ENCODE measurements at regions not wholly inside any gene's neighbourhood (a gene's known extent, or its start where the extent isn't known, plus 50 kb on each side); places are given as distances from the start of the nearest gene placed in this dataset.
"Not testable (repeated sequence)": the region's sequence is repeated elsewhere in the genome, so short reads cannot be mapped to it uniquely, and the experiment has no call there.

DNA sequence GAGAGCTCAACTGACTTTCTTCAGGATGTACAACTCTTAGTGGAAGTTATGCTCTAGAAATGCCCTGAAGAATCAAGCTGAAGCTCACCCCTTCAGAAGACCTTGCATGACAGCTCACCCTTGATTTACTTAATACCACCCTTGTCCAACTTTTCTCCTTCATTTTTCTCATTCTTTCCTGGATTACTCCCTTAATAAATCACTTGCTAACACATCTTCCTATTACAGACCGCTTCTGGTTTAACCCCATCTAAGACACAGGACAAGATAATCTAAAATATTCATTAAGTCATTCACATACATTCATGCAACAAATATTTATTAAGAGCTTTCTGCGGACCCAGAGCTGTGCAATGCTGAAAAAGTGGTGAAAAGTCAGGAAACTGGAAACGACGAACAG is 630.7 kb upstream of the RORB start:
- DNase-seq: no peak

DNA sequence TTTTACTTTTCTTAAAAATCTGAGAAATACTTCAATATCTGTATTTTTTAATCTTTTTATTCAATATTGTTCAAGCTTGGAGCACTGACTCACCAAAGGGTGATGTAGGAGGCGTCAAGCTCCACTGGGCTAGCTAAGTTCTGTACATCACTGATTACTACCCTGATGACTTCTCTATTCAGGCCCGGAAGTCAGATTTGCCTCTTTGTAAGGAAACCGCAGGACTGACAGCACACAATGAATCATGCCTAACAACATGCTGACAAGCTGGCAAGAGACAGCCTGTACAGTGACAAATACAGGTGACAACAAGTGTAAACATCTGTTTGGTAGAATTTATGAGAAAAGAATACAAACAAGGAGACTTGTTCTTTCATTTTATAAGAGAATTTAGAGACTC is 627.9 kb upstream of the RORB start:
- peak; percentile 29 for DNase-seq

DNA sequence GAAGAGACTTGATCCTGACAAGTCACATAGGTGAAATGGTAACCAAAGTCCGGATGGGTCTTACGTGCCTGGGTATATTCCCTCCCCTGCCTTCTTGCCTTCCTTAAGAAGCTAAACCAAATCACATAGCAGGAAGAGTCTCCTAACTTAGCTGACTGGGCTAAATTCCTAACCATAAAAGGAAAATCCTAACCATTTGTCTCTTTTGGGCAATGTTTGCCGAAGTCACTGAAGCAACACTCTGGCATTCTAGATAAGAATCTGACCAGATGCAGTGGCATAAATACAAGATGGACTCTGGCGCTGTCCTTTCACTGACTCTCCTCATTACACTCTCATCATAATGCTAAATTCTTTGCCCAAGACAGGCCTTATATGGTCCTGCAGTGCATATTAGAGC is 625.5 kb upstream of the RORB start:
- DNase-seq: no peak

DNA sequence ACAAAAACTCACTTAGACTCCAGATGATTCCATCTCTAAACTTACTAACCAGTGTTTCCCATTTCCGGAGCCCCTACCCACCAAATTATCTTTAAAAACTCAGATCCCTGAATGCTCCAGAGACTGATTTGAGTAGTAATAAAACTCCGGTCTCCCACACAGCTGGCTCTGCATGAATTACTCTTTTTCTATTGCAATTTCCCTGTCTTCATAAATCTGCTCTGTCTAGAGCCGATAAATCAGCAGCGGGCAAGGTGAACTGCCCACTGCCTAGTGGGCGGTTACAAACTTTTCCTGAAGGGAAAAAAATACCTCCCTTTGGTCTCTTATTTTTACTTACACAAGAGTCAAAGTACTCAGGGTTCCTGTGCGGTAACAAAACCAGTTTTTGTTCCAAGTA is 624.4 kb upstream of the RORB start:
- DNase-seq: peak; percentile 57

DNA sequence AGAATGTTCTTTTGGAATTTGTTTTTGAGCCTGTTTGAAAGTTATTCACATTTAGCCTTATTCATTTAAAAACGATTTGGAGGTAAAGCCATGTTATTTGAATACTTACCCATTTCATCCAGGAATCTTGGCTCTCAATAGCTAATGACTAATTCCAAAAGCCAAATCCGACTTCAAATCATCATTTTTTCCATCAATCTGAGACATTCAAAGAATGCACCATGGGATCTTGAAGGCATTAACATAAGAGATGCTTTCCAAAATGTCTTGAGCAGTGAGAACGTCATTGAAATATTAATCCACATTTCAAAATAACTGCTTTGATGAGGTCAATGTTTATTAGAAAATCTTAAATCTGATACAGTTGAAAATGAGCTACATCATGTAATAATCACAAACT is 617.0 kb upstream of the RORB start:
- DNase-seq: no peak

DNA sequence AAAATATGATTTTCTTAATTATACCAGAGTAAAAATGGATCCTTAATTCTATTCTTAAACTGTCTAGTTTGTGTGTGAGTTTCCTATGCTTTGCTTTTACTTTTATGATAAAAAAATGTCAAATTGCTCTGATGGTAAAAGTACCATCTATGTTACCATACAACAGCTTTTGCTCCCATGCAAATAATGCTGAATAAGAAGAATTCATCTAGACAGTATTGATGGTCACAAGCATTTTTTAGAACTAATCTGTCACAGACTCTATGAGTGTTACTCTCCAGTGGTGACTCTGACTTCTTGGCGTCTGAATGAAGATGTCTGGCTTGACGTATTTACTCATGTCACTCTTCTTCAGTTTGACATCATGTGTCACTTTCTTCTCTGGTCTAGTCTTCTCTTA is 608.1 kb upstream of the RORB start:
- DNase-seq: no peak

DNA sequence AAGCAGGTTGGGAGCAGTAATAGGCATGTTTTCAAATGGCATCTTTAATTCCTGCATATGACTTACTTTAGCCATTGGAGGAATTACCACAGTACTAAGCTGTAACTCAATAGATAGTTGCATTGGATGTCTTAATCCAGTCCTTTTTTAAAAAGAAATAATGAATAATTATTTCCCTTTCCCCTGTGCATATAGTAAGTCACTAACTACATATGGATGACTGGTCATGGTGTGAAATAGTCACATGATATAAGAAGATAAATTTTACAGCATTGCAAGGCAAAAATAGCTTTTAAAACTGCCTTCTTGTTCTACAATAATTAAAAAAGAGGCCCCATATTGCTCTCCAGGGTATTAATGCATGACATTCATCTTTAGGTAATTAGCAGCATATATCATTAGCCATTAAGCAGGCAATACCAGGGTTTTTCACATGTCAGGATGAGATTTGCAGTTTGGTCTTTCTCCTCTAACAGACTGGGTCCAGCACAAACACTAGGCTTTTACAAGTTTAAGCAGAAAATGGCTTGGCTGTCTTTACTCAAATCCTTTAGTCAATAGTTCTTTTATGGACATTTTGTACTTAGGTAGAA is 606.4 kb upstream of the RORB start:
- DNase-seq: no peak

DNA sequence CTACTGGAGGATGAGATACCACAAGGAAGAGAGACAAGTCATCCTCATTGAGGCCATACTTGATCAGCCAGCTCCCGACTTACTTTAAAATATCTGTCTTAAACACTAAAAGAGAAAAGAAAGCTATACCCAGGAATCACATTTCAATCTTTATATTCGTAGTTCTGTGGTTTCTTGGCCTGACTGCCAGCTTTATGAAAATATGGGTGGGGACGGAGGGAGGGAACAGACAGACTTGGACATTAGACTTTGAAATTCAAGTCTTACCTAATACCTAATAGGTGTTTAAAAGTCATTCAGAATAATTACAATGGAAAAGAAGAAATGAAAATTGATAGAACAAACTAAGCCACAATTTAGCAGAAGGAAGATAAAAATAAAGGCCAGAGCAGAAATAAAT is 604.8 kb upstream of the RORB start:
- no peak for DNase-seq

DNA sequence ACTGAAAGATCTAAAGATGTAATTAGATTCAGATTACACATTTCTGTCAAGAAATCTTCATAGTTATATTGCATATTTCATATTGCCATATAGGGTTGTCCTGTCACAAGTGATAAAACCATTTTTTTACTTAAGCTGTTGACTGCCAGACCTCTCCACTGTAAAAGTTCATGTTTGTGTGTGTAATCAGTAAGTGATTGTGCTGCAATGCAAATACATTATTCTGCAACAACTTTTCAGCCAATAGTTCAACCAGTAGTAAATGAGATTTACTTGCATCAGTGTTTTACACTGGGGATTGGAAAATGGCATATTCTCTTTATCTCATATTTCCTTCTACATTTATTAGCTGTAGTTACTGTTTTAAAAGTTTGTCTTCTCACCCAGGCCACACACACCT is 603.9 kb upstream of the RORB start:
- DNase-seq: no peak

DNA sequence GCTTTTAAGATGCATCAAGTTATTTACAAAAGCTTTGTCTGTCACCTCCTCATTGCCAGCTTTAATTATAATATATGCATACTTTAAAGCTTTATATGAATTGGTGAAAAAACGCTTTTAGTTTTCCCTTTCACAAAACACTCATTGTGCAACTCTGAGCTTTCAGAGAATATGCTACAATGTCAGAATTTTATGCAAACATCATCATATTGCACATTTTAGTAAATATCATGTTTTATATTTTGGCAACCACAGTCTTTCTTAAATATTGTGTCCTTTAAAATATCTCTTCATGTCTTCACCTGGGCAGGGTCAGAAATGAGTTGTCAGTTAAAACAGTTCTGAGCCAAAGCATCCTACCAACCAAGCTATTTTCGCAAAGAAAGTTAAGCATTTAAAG is 601.1 kb upstream of the RORB start:
- DNase-seq: no peak

DNA sequence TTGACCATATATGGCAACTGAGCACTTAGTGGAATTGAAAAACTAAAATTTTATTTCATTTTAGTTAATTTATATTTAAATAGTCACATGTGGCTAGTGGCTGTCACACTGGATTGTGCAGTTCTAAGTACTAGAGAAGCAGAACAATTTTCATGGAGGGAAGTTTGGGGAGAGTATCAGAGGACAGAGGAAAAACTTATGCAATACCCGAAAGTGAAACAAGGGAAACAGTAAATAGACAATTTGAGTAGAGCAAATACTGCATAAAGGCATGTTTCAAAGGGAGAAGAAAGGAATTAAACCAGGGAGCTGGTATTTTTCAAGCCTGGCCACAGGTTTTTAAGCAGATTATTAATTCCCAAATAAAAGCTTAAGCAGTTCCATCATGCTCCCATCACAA is 590.5 kb upstream of the RORB start:
- DNase-seq: no peak

DNA sequence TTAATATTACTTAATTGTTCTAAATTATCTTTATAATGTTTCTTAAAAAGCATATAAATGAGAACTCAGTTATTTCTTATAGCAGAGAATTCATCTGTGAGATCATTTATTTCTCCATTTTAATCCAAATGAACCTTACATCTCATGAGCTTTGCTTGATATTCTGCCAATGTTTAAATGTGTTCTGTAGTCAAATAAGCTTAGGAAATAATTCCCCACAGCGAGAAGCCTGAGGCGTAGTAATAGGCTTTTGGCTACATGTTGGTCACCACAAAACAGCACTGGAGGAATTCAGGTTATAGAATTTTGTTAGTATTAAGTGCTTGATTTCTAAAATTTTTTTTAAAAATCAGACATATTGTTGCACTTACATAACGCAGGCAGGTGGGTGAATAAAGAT is 585.3 kb upstream of the RORB start:
- no peak for DNase-seq

DNA sequence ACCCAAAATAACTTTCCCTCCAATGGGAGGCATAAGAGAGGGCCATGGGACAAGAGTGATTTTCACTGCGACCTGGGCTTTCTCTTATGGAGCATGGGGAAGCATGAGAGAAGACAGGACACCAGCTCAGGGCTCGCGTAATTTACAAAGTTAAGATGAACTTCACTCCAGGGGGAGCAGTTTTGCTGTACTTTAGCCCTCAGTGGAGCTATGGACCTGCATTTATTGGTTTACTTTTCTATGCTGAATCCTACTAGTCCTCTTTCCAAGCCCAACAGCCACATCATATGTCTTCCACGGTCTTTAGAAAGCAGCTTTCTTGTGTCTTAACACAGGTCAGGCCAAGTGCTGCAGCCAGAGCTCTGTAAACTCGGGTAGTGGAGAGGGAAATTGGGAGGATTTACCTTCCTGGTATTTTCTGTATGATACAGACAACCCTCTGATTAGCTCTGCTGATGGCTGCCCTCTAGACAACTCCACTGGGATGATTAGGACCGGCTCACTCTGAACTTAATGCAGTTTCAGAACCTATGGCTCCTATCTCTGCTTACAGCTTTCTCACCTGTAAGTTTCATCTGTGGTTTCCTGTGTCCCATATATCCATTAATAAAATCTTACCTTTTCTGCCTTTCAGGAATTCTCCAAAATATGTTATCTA is 581.0 kb upstream of the RORB start:
- no peak for DNase-seq

DNA sequence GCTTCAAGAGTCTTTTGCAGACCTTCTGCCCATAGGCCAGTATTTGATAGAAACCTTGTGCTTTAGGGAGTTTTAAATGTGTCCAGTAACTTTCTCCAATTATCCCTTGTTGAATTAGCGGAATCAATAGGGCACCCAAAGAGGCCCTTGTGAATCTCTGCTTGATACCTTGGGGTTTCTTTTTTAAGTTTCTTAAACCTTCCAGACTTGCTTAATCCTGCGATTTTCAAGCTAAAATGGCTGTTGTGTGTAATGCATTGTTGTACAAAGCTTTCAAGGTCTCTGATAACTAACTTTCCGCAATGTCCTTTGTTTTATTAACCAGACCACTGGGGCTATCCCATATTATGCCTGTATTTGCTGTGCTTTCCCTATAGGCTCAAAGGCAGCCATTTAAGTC is 577.4 kb upstream of the RORB start:
- DNase-seq: no peak

DNA sequence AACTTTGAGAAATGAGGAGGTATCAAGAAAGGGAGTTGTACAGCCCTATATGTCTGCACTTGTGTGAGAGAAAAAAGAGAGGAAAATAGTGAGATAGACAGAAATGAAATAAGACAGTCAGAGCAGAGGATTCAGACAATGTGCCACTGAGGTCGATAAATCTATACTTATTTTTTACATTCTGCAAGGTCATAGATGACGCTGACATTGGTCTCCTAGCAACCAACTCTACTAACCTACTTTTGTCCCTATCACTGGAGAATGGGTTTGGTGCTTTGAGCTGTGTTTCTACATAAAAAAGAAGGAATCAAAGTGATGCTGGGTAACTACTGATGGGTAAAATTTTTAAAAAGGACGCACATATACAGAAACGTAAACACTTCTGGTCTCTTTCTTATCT is 573.3 kb upstream of the RORB start:
- DNase-seq: no peak

DNA sequence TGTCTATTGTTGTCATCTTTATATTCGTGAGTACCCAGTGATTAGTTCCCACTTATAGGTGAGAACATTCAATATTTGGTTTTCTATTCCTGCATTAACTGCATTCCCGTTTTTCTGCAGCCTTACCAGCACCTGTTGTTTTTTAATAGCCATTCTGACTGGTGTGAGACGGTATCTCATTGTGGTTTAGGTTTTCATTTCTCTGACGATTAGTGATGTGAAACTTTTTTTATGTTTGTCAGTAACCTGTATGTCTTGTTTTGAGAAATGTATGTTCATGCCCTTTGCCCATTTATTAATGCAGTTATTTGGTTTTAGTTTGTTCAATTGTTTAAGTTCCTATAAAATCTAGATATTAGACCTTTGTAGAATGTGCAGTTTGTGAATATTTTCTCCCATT is 546.0 kb upstream of the RORB start:
- DNase-seq: no peak

DNA sequence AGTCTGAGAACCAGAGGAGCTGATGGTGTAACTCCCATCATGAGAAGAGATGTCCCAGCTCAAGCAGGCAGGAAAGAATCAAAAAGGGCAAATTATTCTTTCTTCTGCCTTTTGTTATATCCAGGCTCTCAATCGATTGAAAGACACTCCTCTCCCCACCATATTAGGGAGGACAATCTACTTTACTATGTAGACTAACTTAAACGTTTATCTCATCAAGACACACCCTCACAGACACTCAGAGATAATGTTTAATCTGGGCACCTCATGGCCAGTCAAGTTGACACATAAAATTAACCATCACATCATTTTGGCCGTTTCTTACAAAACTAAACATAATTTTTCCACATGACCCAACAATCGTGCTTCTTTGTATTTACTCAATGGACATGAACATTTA is 534.3 kb upstream of the RORB start:
- DNase-seq: no peak

DNA sequence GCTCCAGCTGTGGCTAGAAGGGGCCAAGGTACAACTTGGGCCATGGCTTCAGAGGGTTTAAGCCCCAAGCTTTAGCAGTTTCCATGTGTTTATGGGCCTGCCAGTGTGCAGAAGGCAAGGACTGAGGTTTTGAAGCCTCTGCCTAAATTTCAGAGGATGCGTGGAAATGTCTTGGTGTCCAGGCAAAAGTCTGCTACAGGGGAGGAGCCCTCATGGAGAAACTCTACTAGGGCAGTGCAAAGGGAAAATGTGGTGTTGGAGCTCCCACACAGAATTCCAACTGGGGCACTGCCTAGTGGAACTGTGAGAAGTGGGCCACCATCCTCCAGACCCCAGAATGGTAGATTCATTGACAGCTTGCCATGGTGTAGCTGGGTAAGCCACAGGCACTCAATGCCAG is 527.2 kb upstream of the RORB start:
- DNase-seq: no peak

DNA sequence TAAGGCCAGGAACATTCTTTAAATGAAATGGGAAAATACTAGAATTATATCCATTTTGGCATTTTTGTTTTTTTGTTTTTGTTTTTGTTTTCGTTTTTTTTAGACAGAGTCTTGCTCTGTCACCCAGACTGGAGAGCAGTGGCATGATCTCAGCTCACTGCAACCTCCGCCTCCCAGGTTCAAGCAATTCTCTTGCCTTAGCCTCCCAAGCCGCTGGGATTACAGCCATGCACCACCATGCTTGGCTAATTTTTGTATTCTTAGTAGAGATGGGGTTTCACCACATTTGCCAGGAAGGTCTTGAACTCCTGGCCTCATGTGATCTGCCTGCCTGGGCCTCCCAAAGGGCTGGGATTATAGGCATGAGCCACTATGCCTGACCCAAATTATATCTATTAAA is 520.7 kb upstream of the RORB start:
- not testable (repeated sequence) for DNase-seq

DNA sequence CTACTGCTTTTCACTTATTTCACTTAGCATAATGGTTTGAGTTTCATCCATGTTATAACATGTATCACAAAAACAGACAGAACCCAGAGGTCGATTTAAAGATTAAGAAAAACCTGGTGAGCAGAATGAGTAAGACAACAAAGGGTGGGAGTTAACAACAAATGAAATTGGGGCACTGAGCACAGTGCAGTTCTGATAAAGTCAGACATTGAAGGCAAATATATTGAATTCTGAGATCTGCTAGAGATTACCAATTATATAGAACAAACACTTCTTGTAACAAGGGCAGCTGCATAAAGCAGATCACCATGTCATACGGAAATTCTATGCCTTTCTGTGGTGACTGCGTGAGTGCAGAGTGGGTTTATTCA is 517.3 kb upstream of the RORB start:
- DNase-seq: no peak

DNA sequence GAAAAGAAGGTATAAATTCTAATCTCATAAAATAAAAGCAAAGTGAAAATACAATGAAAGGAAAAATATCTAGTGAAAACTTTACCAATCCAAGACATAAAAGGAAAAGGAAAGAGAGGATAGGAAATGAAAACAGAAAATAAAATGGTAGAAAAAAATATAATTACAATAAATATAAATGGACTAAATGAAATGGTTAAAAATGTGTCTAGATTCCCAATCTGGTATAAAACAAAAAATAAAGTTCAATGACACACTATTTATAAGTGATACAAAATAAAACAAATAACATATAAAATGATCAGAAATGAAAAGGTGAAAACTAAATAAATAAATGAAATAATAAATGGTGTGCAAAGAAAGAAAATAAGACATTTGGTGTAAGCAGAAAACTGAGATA is 516.4 kb upstream of the RORB start:
- no peak for DNase-seq

DNA sequence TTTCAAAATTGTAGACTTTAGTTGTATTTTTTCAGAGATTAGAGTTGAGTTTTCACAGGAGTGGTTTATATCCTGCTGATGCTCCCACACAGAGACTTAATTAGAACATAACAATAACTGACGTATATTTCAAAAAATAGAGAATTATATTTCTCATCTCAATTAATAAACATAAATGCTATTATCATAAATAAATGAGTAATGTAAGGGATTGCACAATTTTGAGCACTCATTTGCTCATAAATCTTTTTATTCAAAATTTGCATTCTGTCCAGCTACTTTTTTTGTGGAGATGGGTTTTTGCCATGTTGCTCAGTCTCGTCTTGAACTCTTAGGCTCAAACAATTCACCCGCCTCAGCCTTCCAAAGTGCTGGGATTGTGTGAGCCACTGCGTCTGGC is 515.7 kb upstream of the RORB start:
- DNase-seq: no peak

DNA sequence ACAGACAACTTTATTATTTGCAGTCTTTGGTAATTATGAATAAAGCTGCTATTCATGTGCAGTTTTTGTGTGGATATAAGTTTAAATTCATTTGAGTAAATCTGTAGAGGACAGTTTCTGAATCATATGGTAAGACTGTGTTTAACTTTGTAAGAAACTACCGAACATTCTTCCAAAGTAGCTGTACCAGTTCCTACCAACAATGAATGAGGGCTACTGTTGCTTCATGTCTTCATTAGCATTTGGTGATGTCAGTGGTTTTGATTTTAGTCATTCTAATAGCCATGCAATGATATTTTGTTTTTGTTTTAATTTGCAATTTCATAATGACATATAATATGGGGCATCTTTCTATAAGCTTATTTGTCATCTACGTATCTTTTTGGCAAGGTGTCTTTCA is 501.3 kb upstream of the RORB start:
- DNase-seq: no peak

DNA sequence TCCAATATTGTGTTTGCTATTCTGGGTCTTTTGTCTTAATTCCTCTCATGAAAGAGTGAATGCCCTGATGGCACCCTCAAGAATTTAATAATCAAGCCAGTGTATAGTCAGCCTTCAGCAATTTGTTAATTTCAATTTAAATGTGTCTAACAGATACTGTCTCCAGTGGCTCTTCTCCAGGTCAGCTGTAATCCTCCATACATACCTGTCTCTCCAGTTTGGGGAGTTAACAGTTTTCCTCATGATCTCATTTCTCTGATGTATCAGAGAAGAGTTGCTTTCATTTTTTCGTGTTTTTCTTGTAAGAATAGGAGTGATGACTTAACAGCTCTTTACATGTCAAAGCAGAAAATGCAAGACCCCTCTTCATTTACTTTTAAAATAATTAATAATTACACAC is 500.3 kb upstream of the RORB start:
- no peak for DNase-seq

DNA sequence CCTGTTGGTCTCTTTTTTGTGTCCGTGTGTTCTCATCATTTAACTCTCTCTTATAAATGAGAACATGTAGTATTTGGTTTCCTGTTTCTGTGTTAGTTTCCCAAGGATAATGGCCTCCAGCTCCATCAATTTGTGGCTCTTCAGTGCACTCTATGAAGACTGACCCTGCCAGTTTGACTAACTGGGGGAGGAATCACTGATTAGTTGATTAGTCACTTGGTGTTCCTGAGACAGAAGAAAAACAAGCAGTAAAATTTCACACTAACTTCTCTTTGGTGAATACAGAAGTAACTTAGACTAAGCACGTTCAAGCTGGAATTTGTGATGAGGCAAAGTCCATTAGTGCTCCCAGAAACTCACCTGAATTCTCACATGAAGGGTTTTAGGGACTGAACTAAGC is 495.8 kb upstream of the RORB start:
- DNase-seq: no peak
